ENCODE measurements at regions not wholly inside any gene's neighbourhood (a gene's known extent, or its start where the extent isn't known, plus 50 kb on each side); places are given as distances from the start of the nearest gene placed in this dataset.

DNA sequence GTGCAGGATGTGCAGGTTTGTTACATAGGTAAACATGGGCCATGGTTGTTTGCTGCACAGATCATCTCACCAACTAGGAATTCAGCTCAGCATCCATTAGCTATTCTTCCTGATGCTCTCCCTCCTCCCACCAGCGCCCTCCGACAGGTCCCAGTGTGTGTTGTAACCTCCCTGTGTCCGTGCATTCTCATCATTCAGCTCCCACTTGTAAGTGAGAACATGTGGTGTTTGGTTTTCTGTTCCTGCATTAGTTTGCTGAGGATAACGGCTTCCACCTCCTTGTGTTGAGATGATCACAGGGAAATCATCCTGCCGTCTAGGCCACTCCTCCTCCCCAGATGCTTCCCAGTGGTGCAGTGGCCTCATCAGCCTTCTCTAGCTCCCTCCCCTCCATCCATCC, 261.6 kb upstream of the GALNT17 start:
- CTCF ChIA-PET: no interaction called here

DNA sequence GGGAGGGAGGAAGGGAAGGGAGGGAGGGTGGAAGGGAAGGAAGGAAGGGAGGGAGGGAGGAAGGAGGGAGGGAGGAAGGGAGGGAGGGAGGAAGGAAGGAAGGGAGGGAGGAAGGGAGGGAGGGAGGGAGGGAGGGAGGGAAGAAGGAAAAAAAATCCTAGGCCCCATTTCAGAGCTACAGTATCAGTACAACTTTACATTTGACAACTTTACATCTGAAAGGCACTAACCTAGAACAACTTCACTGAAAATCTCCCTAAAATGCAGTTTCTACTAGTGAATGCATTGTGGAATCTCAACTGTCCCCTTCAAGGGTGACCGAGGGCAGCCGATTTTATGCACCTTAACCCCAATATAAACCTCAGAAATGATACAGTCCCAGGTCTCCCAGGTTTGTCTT, 259.8 kb upstream of the GALNT17 start:
- no peaks in the 10 kb centered on the region for H3K27me3 ChIP-seq (ENCODE audit: control insufficient read depth in 2 of 2, insufficient read depth in 2 of 2, low read length in 2 of 2)
- H3K4me1 ChIP-seq (ENCODE audit: control insufficient read depth, extremely low read depth, insufficient read depth, low read length): no peaks in the 10 kb centered on the region
- H3K36me3 ChIP-seq (ENCODE audit: control insufficient read depth in 2 of 2, extremely low read depth in 1 of 2, insufficient read depth in 2 of 2, low read length in 2 of 2): no peaks in the 10 kb centered on the region
- H3K9me3 ChIP-seq (replicated peaks; ENCODE audit: control insufficient read depth, insufficient read depth, low read length): peaks cover 1% of the 10 kb centered on the region
- DNase-seq (ENCODE audit: low read depth, low spot score): no peak
- no peak overlapping the region for H3K4me2 ChIP-seq (ENCODE audit: insufficient read depth, low read length)
- ChIA-PET POLR2A (no interaction called here), CTCF (no interaction called here)
- dilution Hi-C loops (cut with MboI; ENCODE audit: extremely low pct_ligation_motif_present, low sequenced_read_pairs): no loop called here
- H3K9me1 ChIP-seq (replicated peaks; ENCODE audit: control insufficient read depth, extremely low read depth, insufficient read depth, low read length): no peaks in the 10 kb centered on the region
- no peak overlapping the region for H3K4me3 ChIP-seq (replicated peaks in 1 of 3; ENCODE audit: insufficient read depth in 1 of 3, low read depth in 1 of 3, low read length in 3 of 3)
- H4K20me1 ChIP-seq (replicated peaks; ENCODE audit: control insufficient read depth, extremely low read depth, insufficient read depth, low read length): no peaks in the 10 kb centered on the region
- no peak for FAIRE-seq
- no peak overlapping the region for H3K27ac ChIP-seq (ENCODE audit: insufficient read depth, low read depth, low read length)
- BruUV-seq (replicated peaks): no TSS peak
- TF ChIP-seq POLR2AphosphoS5 (IDR thresholded peaks at IDR 0.05; ENCODE audit: insufficient read depth, low read depth, low read length): no peak
- TF ChIP-seq FOS (IDR thresholded peaks at IDR 0.05; ENCODE audit: borderline replicate concordance, insufficient read depth, low read length): no peak
- no peak for TF ChIP-seq JUN (IDR thresholded peaks at IDR 0.05; ENCODE audit: borderline replicate concordance, insufficient read depth, insufficient read length, low read depth)
- TF ChIP-seq, protein P1, sequence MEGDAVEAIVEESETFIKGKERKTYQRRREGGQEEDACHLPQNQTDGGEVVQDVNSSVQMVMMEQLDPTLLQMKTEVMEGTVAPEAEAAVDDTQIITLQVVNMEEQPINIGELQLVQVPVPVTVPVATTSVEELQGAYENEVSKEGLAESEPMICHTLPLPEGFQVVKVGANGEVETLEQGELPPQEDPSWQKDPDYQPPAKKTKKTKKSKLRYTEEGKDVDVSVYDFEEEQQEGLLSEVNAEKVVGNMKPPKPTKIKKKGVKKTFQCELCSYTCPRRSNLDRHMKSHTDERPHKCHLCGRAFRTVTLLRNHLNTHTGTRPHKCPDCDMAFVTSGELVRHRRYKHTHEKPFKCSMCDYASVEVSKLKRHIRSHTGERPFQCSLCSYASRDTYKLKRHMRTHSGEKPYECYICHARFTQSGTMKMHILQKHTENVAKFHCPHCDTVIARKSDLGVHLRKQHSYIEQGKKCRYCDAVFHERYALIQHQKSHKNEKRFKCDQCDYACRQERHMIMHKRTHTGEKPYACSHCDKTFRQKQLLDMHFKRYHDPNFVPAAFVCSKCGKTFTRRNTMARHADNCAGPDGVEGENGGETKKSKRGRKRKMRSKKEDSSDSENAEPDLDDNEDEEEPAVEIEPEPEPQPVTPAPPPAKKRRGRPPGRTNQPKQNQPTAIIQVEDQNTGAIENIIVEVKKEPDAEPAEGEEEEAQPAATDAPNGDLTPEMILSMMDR (IDR thresholded peaks at IDR 0.05; ENCODE audit: extremely low read depth in 1 of 2, insufficient read depth in 1 of 2, low read depth in 1 of 2, low read length in 2 of 2): no peak
- TF ChIP-seq GATA2 (IDR thresholded peaks at IDR 0.05; ENCODE audit: insufficient read depth, insufficient read length, low read depth, low read length): no peak
- intact Hi-C loops (cut with micrococcal nuclease): no loop called here
- no peak overlapping the region for H2AFZ ChIP-seq (ENCODE audit: low read depth, low read length)
- no peaks in the 10 kb centered on the region for H3K79me2 ChIP-seq (ENCODE audit: control insufficient read depth, insufficient read depth, low read length)
- no peak overlapping the region for H3K9ac ChIP-seq (replicated peaks; ENCODE audit: extremely low read depth, insufficient read depth, low read length)

More for the DNA sequence above, 261.6 kb upstream of the GALNT17 start:
- H3K27ac ChIP-seq (ENCODE audit: insufficient read depth, low read depth, low read length): no peak overlapping the region
- H2AFZ ChIP-seq (ENCODE audit: low read depth, low read length): no peak overlapping the region
- no peak for DNase-seq (ENCODE audit: low read depth, low spot score)
- peaks cover 4% of the 10 kb centered on the region for H3K9me3 ChIP-seq (replicated peaks; ENCODE audit: control insufficient read depth, insufficient read depth, low read length)
- H4K20me1 ChIP-seq (replicated peaks; ENCODE audit: control insufficient read depth, extremely low read depth, insufficient read depth, low read length): no peaks in the 10 kb centered on the region
- no peaks in the 10 kb centered on the region for H3K36me3 ChIP-seq (ENCODE audit: control insufficient read depth in 2 of 2, extremely low read depth in 1 of 2, insufficient read depth in 2 of 2, low read length in 2 of 2)
- TF ChIP-seq EZH2 (IDR thresholded peaks at IDR 0.05; ENCODE audit: borderline replicate concordance, low read depth, low read length, severe bottlenecking) (no peak), FOS (IDR thresholded peaks at IDR 0.05; ENCODE audit: borderline replicate concordance, insufficient read depth, low read length) (no peak), POLR2AphosphoS5 (IDR thresholded peaks at IDR 0.05; ENCODE audit: insufficient read depth, low read depth, low read length) (no peak), JUN (IDR thresholded peaks at IDR 0.05; ENCODE audit: borderline replicate concordance, insufficient read depth, insufficient read length, low read depth) (no peak), POLR2A (IDR thresholded peaks at IDR 0.05; ENCODE audit: low read depth, low read length) (no peak)
- no TSS peak for BruUV-seq (replicated peaks)
- no peaks in the 10 kb centered on the region for H3K9me1 ChIP-seq (replicated peaks; ENCODE audit: control insufficient read depth, extremely low read depth, insufficient read depth, low read length)
- dilution Hi-C loops (cut with MboI; ENCODE audit: extremely low pct_ligation_motif_present, low sequenced_read_pairs) (no loop called here), intact Hi-C loops (cut with micrococcal nuclease) (no loop called here)
- no peaks in the 10 kb centered on the region for H3K79me2 ChIP-seq (ENCODE audit: control insufficient read depth, insufficient read depth, low read length)
- POLR2A ChIA-PET: no interaction called here
- no peak for FAIRE-seq
- H3K4me2 ChIP-seq (ENCODE audit: insufficient read depth, low read length): no peak overlapping the region
- H3K27me3 ChIP-seq (ENCODE audit: control insufficient read depth in 2 of 2, insufficient read depth in 2 of 2, low read length in 2 of 2): no peaks in the 10 kb centered on the region
- H3K4me1 ChIP-seq (ENCODE audit: control insufficient read depth, extremely low read depth, insufficient read depth, low read length): no peaks in the 10 kb centered on the region
- H3K4me3 ChIP-seq (replicated peaks in 1 of 3; ENCODE audit: insufficient read depth in 1 of 3, low read depth in 1 of 3, low read length in 3 of 3): no peak overlapping the region
- H3K9ac ChIP-seq (replicated peaks; ENCODE audit: extremely low read depth, insufficient read depth, low read length): no peak overlapping the region
